HEK293 (cell line): ENCODE measurements at regions not wholly inside any gene's neighbourhood (a gene's known extent, or its start where the extent isn't known, plus 50 kb on each side); places are given as distances from the start of the nearest gene placed in this dataset.

ENCODE experiments used
- CTCF ChIA-PET: fragments of 350-600 bp; formaldehyde crosslinking; extraction: SDS; loops from one replicate; lab custom pipeline; 2021; ENCODE audit warnings: antibody characterized with exemption; lab: Yijun Ruan, JAX
- POLR2A ChIA-PET: fragments of 300-600 bp; formaldehyde crosslinking; extraction: SDS; loops from one replicate; lab custom pipeline; 2020; ENCODE audit warnings: antibody characterized with exemption, inconsistent platforms; lab: Yijun Ruan, JAX
- H3K27ac ChIP-seq: fragments of 200-500 bp; sonication (Bioruptor generic); 2 replicates; pipeline ENCODE4 v1.5.1; 2014; ENCODE audit warnings: low read depth, low read length, control low read depth, inconsistent platforms; ENCODE audit errors: extremely low read depth
- H3K36me3 ChIP-seq, 2 experiments: fragments of 200-500 bp in 1 of 2; sonication (Bioruptor generic) in 1 of 2; 1 replicate in 1 of 2; 2 replicates in 1 of 2; pipeline ENCODE4 v1.5.1; 2014 to 2017; ENCODE audit warnings: inconsistent platforms in 2 of 2, low read length in 2 of 2; ENCODE audit not compliant: control insufficient read depth in 2 of 2, insufficient read depth in 1 of 2
- H3K4me1 ChIP-seq: fragments of 200-500 bp; sonication (Bioruptor generic); 2 replicates; pipeline ENCODE4 v1.5.1; 2014; ENCODE audit warnings: mild to moderate bottlenecking, low read length, inconsistent platforms; ENCODE audit not compliant: control insufficient read depth, insufficient read depth
- H3K4me3 ChIP-seq: 2 replicates; pipeline ENCODE4 v1.5.1; 2011; ENCODE audit warnings: low read depth, mild to moderate bottlenecking, control low read depth, low read length, moderate library complexity
- H3K9me3 ChIP-seq: fragments of 200-500 bp; sonication (Bioruptor generic); 2 replicates; pipeline ENCODE4 v1.5.1; 2014; ENCODE audit warnings: low read depth, low read length, inconsistent platforms; ENCODE audit not compliant: control insufficient read depth, insufficient read depth
- GFI1B ChIP-seq: fragments of 450-650 bp; formaldehyde crosslinking; IDR thresholded peaks from 2 replicates; pipeline ENCODE4 v1.5.1; 2016; ENCODE audit warnings: missing biosample characterization, missing genetic modification characterization
- HOXD13 ChIP-seq: sonication (generic); formaldehyde crosslinking; IDR thresholded peaks from 2 replicates; pipeline ENCODE4 v1.8.0; 2022; ENCODE audit warnings: missing genetic modification reagents, borderline replicate concordance
- OVOL3 ChIP-seq: fragments of 450-650 bp; formaldehyde crosslinking; IDR thresholded peaks from 2 replicates; pipeline ENCODE4 v1.5.1; 2016; ENCODE audit warnings: missing biosample characterization, missing genetic modification characterization
- SETDB1 ChIP-seq: IDR thresholded peaks from one replicate; pipeline ENCODE4 v1.6.1; 2017; ENCODE audit warnings: mild to moderate bottlenecking, low read length, moderate library complexity, mixed read lengths; ENCODE audit not compliant: insufficient read length
- YY2 ChIP-seq: fragments of 450-650 bp; formaldehyde crosslinking; IDR thresholded peaks from 2 replicates; pipeline ENCODE4 v1.5.1; 2016; ENCODE audit warnings: missing biosample characterization, missing genetic modification characterization
- ZBTB7A ChIP-seq: fragments of 450-650 bp; formaldehyde crosslinking; IDR thresholded peaks from 2 replicates; pipeline ENCODE4 v1.5.1; 2016; ENCODE audit warnings: low read depth, missing biosample characterization, missing genetic modification characterization
- ZEB2 ChIP-seq: fragments of 450-650 bp; formaldehyde crosslinking; IDR thresholded peaks from 2 replicates; pipeline ENCODE4 v1.5.1; 2016; ENCODE audit warnings: missing biosample characterization, missing genetic modification characterization
- ZFP3 ChIP-seq: fragments of 450-650 bp; formaldehyde crosslinking; IDR thresholded peaks from 2 replicates; pipeline ENCODE4 v1.5.1; 2016; ENCODE audit warnings: low read depth, missing biosample characterization, missing genetic modification characterization
- ZNF121 ChIP-seq: fragments of 450-650 bp; formaldehyde crosslinking; IDR thresholded peaks from 2 replicates; pipeline ENCODE4 v1.5.1; 2016; ENCODE audit warnings: missing biosample characterization, missing genetic modification characterization
- ZNF148 ChIP-seq: fragments of 450-650 bp; formaldehyde crosslinking; IDR thresholded peaks from 2 replicates; pipeline ENCODE4 v1.5.0; 2017; ENCODE audit warnings: missing biosample characterization, missing genetic modification characterization, borderline replicate concordance
- ZNF169 ChIP-seq: fragments of 450-650 bp; formaldehyde crosslinking; IDR thresholded peaks from 2 replicates; pipeline ENCODE4 v1.5.1; 2016; ENCODE audit warnings: missing biosample characterization, missing genetic modification characterization
- ZNF2 ChIP-seq: fragments of 450-650 bp; formaldehyde crosslinking; IDR thresholded peaks from 2 replicates; pipeline ENCODE4 v1.5.1; 2016; ENCODE audit warnings: missing biosample characterization, missing genetic modification characterization
- ZNF211 ChIP-seq: fragments of 450-650 bp; formaldehyde crosslinking; IDR thresholded peaks from 2 replicates; pipeline ENCODE4 v1.5.1; 2016; ENCODE audit warnings: low read depth, missing biosample characterization, missing genetic modification characterization
- ZNF248 ChIP-seq: fragments of 450-650 bp; formaldehyde crosslinking; IDR thresholded peaks from 2 replicates; pipeline ENCODE4 v1.5.1; 2017; ENCODE audit warnings: missing biosample characterization, missing genetic modification characterization
- ZNF354C ChIP-seq: fragments of 450-650 bp; formaldehyde crosslinking; IDR thresholded peaks from 2 replicates; pipeline ENCODE4 v1.5.1; 2016; ENCODE audit warnings: missing biosample characterization, missing genetic modification characterization, low read depth, borderline replicate concordance
- ZNF366 ChIP-seq: fragments of 450-650 bp; formaldehyde crosslinking; conservative IDR thresholded peaks from 2 replicates; pipeline ENCODE4 v1.5.1; 2016; ENCODE audit warnings: missing biosample characterization, missing genetic modification characterization
- ZNF501 ChIP-seq: fragments of 450-650 bp; formaldehyde crosslinking; IDR thresholded peaks from 2 replicates; pipeline ENCODE4 v1.5.1; 2016; ENCODE audit warnings: missing biosample characterization, missing genetic modification characterization
- ZNF561 ChIP-seq: fragments of 450-650 bp; IDR thresholded peaks from 2 replicates; pipeline ENCODE4 v1.5.1; 2018; ENCODE audit warnings: missing biosample characterization, missing genetic modification characterization, borderline replicate concordance
- ZNF621 ChIP-seq: fragments of 450-650 bp; formaldehyde crosslinking; IDR thresholded peaks from 2 replicates; pipeline ENCODE4 v1.5.1; 2017; ENCODE audit warnings: missing biosample characterization, missing genetic modification characterization
- ZNF654 ChIP-seq: fragments of 450-650 bp; formaldehyde crosslinking; IDR thresholded peaks from 2 replicates; pipeline ENCODE4 v1.5.1; 2016; ENCODE audit warnings: low read depth, missing biosample characterization, missing genetic modification characterization
- ZNF658 ChIP-seq: fragments of 450-650 bp; formaldehyde crosslinking; IDR thresholded peaks from 2 replicates; pipeline ENCODE4; 2016; ENCODE audit warnings: missing biosample characterization, missing genetic modification characterization
- ZNF692 ChIP-seq: fragments of 450-650 bp; formaldehyde crosslinking; IDR thresholded peaks from 2 replicates; pipeline ENCODE4 v1.5.1; 2016; ENCODE audit warnings: missing biosample characterization, missing genetic modification characterization
- TF ChIP-seq, protein P1 (sequence below): IDR thresholded peaks from 2 replicates; pipeline ENCODE4 v1.6.1; 2011; ENCODE audit warnings: mild to moderate bottlenecking, low read depth, low read length, borderline replicate concordance
- TF ChIP-seq, protein P2 (sequence below): fragments of 450-650 bp; formaldehyde crosslinking; IDR thresholded peaks from 2 replicates; pipeline ENCODE4 v1.5.1; 2016; ENCODE audit warnings: missing biosample characterization, missing genetic modification characterization
- TF ChIP-seq, protein P3 (sequence below): fragments of 450-650 bp; formaldehyde crosslinking; IDR thresholded peaks from 2 replicates; pipeline ENCODE4 v1.5.1; 2016; ENCODE audit warnings: missing biosample characterization, missing genetic modification characterization

- TF ChIP-seq ZNF654 (tag by site-specific recombination) (no peak), ZNF501 (no peak), ZNF2 (tag by site-specific recombination) (no peak), ZNF561 (no peak), ZNF248 (no peak), ZNF169 (tag by site-specific recombination) (no peak), ZBTB7A (tag by site-specific recombination) (no peak)
These were observed 66.6 kb upstream of the PPP1R26 start (continued) for GRCh38 chr9:135413086-135413375.

DNA sequence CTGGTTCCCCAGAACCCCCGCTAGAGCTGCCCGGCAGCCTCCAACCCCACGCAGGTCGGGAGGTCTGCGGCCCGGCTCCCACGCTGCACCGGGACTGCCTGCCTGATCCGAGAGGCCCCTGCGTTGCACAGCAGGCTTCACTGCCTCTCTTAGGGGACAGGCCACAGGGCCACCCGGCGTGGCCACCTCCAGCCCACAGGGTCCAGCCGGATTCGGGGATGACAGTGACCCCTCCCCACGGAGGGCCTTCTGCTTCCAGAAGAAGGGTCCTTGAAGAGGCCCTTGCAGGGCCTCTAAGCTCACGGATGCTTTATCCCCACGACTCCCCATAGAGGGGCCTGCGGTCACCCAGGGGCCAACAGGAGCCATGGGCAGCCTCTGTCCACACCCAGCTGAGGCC is 66.1 kb upstream of the PPP1R26 start:
- CTCF ChIA-PET = interaction anchor here (0.6 to 6.7 kb wide), 40 partner anchors 9 to 952 kb away, joined by 3 to 110 read pairs (median 5); partner anchors contain the start of gene OLFM1
- POLR2A ChIA-PET = no interaction called here
- TF ChIP-seq HOXD13 = no peak
- TF ChIP-seq ZNF354C (tag by site-specific recombination) = no peak
- no peak for TF ChIP-seq YY2 (tag by site-specific recombination)

GRCh38 chr9:135414293-135414692 is 65.3 kb upstream of the PPP1R26 start:
- ChIA-PET POLR2A (no interaction called here), CTCF (interaction anchor here (0.5 to 6.7 kb wide), 11 partner anchors 15 to 1841 kb away, joined by 3 to 110 read pairs (median 4); partner anchors contain the start of gene OLFM1)
- no peaks in the 10 kb centered on the region for H3K9me3 ChIP-seq
- no peak overlapping the region for H3K27ac ChIP-seq
- H3K4me3 ChIP-seq = no peak overlapping the region
- H3K36me3 ChIP-seq = no peaks in the 10 kb centered on the region
- TF ChIP-seq ZFP3 (no peak), ZNF621 (tag by site-specific recombination) (no peak), OVOL3 (tag by site-specific recombination) (no peak), ZNF692 (no peak), ZEB2 (tag by site-specific recombination) (no peak), ZNF148 (no peak), ZNF658 (tag by site-specific recombination) (no peak), SETDB1 (no peak), ZNF121 (tag by site-specific recombination) (no peak), ZNF211 (tag by site-specific recombination) (no peak), ZNF366 (tag by site-specific recombination) (no peak), GFI1B (tag by site-specific recombination) (no peak)
- TF ChIP-seq, protein P1, sequence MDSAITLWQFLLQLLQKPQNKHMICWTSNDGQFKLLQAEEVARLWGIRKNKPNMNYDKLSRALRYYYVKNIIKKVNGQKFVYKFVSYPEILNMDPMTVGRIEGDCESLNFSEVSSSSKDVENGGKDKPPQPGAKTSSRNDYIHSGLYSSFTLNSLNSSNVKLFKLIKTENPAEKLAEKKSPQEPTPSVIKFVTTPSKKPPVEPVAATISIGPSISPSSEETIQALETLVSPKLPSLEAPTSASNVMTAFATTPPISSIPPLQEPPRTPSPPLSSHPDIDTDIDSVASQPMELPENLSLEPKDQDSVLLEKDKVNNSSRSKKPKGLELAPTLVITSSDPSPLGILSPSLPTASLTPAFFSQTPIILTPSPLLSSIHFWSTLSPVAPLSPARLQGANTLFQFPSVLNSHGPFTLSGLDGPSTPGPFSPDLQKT = no peak
- TF ChIP-seq, protein P2, sequence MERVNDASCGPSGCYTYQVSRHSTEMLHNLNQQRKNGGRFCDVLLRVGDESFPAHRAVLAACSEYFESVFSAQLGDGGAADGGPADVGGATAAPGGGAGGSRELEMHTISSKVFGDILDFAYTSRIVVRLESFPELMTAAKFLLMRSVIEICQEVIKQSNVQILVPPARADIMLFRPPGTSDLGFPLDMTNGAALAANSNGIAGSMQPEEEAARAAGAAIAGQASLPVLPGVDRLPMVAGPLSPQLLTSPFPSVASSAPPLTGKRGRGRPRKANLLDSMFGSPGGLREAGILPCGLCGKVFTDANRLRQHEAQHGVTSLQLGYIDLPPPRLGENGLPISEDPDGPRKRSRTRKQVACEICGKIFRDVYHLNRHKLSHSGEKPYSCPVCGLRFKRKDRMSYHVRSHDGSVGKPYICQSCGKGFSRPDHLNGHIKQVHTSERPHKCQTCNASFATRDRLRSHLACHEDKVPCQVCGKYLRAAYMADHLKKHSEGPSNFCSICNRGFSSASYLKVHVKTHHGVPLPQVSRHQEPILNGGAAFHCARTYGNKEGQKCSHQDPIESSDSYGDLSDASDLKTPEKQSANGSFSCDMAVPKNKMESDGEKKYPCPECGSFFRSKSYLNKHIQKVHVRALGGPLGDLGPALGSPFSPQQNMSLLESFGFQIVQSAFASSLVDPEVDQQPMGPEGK (tag by site-specific recombination) = no peak
- TF ChIP-seq, protein P3, sequence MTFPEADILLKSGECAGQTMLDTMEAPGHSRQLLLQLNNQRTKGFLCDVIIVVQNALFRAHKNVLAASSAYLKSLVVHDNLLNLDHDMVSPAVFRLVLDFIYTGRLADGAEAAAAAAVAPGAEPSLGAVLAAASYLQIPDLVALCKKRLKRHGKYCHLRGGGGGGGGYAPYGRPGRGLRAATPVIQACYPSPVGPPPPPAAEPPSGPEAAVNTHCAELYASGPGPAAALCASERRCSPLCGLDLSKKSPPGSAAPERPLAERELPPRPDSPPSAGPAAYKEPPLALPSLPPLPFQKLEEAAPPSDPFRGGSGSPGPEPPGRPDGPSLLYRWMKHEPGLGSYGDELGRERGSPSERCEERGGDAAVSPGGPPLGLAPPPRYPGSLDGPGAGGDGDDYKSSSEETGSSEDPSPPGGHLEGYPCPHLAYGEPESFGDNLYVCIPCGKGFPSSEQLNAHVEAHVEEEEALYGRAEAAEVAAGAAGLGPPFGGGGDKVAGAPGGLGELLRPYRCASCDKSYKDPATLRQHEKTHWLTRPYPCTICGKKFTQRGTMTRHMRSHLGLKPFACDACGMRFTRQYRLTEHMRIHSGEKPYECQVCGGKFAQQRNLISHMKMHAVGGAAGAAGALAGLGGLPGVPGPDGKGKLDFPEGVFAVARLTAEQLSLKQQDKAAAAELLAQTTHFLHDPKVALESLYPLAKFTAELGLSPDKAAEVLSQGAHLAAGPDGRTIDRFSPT = no peak
- no peaks in the 10 kb centered on the region for H3K4me1 ChIP-seq

More for the DNA sequence above, 66.1 kb upstream of the PPP1R26 start:
- H3K36me3 ChIP-seq = no peaks in the 10 kb centered on the region
- no peak overlapping the region for H3K4me3 ChIP-seq
- no peak overlapping the region for H3K27ac ChIP-seq
- no peaks in the 10 kb centered on the region for H3K4me1 ChIP-seq
- H3K9me3 ChIP-seq = no peaks in the 10 kb centered on the region
